Stimulated activated CD8-positive, alpha-beta memory T cell treated with anti-CD3 and anti-CD28 coated beads, Interleukin-2, amount 100 ng/mL, for 1 hour (primary cell): ENCODE measurements at regions not wholly inside any gene's neighbourhood (a gene's known extent, or its start where the extent isn't known, plus 50 kb on each side); places are given as distances from the start of the nearest gene placed in this dataset.
"Not testable (repeated sequence)": the region's sequence is repeated elsewhere in the genome, so short reads cannot be mapped to it uniquely, and the experiment has no call there.

ENCODE experiments used
- DNase-seq, 2 donors: peaks; one replicate each; pipeline ENCODE4 v3.0.0-alpha.2; 2020; ENCODE audit warnings: low read depth in 2 of 2

- DNase-seq, result no peak
Observed at GRCh38 chr18:70600225-70600925, 311.5 kb downstream of the SOCS6 start.

GRCh38 chr18:70598406-70598805 is 309.6 kb downstream of the SOCS6 start:
- no peak for DNase-seq

- no peak for DNase-seq
Observed at GRCh38 chr18:70582981-70583380, 294.1 kb downstream of the SOCS6 start.

- no peak for DNase-seq
Observed at GRCh38 chr18:70578480-70578879, 289.6 kb downstream of the SOCS6 start.

- DNase-seq, result no peak
Observed at GRCh38 chr18:70577023-70577420, 288.2 kb downstream of the SOCS6 start.

- DNase-seq, result no peak
Observed at GRCh38 chr18:70576276-70577022, 287.6 kb downstream of the SOCS6 start.

- not testable (repeated sequence) for DNase-seq
Observed at GRCh38 chr18:70574951-70575350, 286.1 kb downstream of the SOCS6 start.

GRCh38 chr18:70569647-70570046 is 280.8 kb downstream of the SOCS6 start:
- DNase-seq, result not testable (repeated sequence)

GRCh38 chr18:70559446-70559845 is 270.6 kb downstream of the SOCS6 start:
- no peak for DNase-seq

GRCh38 chr18:70558371-70558770 is 269.5 kb downstream of the SOCS6 start:
- no peak for DNase-seq

GRCh38 chr18:70554854-70555445 is 266.1 kb downstream of the SOCS6 start:
- no peak for DNase-seq

GRCh38 chr18:70553936-70554260 is 265.1 kb downstream of the SOCS6 start:
- no peak for DNase-seq

GRCh38 chr18:70553245-70553935 is 264.5 kb downstream of the SOCS6 start:
- DNase-seq, result no peak

- DNase-seq, result no peak
Observed at GRCh38 chr18:70536370-70537062, 247.7 kb downstream of the SOCS6 start.

- no peak for DNase-seq
Observed at GRCh38 chr18:70535041-70535440, 246.2 kb downstream of the SOCS6 start.

- not testable (repeated sequence) for DNase-seq
Observed at GRCh38 chr18:70525322-70525721, 236.5 kb downstream of the SOCS6 start.

GRCh38 chr18:70523792-70524182 is 234.9 kb downstream of the SOCS6 start:
- DNase-seq, result no peak

- DNase-seq, result no peak
Observed at GRCh38 chr18:70523035-70523791, 234.4 kb downstream of the SOCS6 start.

- no peak for DNase-seq
Observed at GRCh38 chr18:70522183-70522680, 233.4 kb downstream of the SOCS6 start.

- DNase-seq, result no peak
Observed at GRCh38 chr18:70520867-70521266, 232.0 kb downstream of the SOCS6 start.
